Memory B cell (primary cell): ENCODE measurements at regions not wholly inside any gene's neighbourhood (a gene's known extent, or its start where the extent isn't known, plus 50 kb on each side); places are given as distances from the start of the nearest gene placed in this dataset.

ENCODE experiments used
- ATAC-seq: fragments of 150-1000 bp; cut with Tn5 transposase; 2 replicates; pipeline ENCODE4 v1.10.0; 2021; ENCODE audit warnings: low read depth, mild to moderate bottlenecking, moderate library complexity
- DNase-seq, 2 donors: peaks; one replicate each; pipeline ENCODE4 v3.0.0; 2022; ENCODE audit warnings: low spot score in 2 of 2
- H3K27ac Mint-ChIP-seq: one replicate; pipeline ENCODE4 v1.8.0; 2022; ENCODE audit warnings: mild to moderate bottlenecking, moderate library complexity, mixed read lengths
- H3K27me3 Mint-ChIP-seq: one replicate; pipeline ENCODE4 v1.8.0; 2022; ENCODE audit warnings: mixed read lengths
- H3K36me3 Mint-ChIP-seq: one replicate; pipeline ENCODE4 v1.8.0; 2022; ENCODE audit warnings: mild to moderate bottlenecking, mixed read lengths
- H3K4me1 Mint-ChIP-seq: one replicate; pipeline ENCODE4 v1.8.0; 2022; ENCODE audit warnings: mixed read lengths
- H3K4me3 Mint-ChIP-seq: one replicate; pipeline ENCODE4 v1.8.0; 2022; ENCODE audit warnings: mild to moderate bottlenecking, moderate library complexity, mixed read lengths
- H3K9me3 Mint-ChIP-seq: one replicate; pipeline ENCODE4 v1.8.0; 2022; ENCODE audit warnings: mixed read lengths

DNA sequence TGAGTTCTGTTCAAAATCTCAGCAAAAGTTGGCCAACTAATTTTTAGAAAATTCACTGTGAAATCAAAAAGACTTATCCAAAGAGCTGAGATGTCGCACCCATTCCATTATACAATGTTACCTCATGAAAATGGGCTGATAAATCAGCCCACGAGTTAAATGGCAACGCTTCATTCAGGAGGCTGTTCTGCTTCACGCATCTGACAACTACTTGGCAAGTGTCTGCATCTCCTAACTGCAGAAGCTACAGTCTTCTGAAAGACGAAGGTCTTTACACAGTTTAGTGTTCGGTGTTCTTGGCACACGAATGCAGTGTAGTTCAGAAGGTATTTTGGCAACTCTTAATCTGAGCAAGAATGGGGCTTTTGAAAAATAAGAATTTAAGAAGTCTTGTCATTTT lies 166.6 kb upstream of the DKK2 start:
- DNase-seq (no peak), ATAC-seq (no peak)
- Mint-ChIP-seq H3K27ac (no peak overlapping the region), H3K36me3 (no peaks in the 10 kb centered on the region), H3K27me3 (no peaks in the 10 kb centered on the region), H3K4me1 (no peaks in the 10 kb centered on the region), H3K9me3 (no peaks in the 10 kb centered on the region), H3K4me3 (no peak overlapping the region)

DNA sequence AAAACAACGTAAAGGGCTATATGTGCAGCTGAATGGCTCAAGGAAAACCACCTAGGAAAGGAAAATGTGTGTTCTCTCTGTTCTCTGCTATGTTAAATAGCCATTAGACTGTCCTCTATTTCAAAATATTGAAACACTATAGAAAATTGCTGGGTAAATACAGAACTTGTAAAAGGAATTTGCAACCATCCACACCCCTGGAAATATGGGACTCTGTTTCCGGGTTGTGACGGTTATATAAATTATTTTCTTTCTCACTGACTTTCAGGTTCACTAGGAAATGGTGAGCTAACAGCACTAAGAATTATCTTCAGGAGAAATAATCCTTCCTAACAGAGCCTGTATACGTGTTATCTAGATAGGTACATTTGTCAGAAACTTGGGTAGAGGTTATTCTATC lies 161.0 kb upstream of the DKK2 start:
- H3K27me3 Mint-ChIP-seq: peaks cover 2% of the 10 kb centered on the region
- DNase-seq: no peak
- H3K4me3 Mint-ChIP-seq: no peak overlapping the region
- no peaks in the 10 kb centered on the region for H3K4me1 Mint-ChIP-seq
- no peak overlapping the region for H3K27ac Mint-ChIP-seq
- ATAC-seq: no peak
- no peaks in the 10 kb centered on the region for H3K9me3 Mint-ChIP-seq
- H3K36me3 Mint-ChIP-seq: no peaks in the 10 kb centered on the region

DNA sequence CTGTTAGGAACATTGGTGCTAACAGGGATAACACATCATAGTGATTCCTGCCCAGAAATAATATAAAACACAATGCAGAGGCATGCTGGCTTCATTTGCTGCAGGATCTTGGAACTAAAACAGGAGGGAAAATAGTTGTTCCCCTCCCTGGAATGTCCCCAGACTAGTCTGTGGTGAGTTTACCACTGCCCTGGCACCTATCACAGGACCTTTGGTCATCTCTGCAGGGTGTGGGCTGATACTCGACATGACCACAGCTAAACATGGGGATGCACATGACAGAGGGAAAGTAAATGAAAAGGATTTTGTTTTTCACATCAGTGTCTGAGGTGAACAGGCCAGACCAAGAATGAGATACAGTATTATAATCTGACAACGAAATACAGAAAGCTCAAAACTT lies 160.2 kb upstream of the DKK2 start:
- Mint-ChIP-seq H3K9me3 (no peaks in the 10 kb centered on the region), H3K4me3 (no peak overlapping the region), H3K36me3 (no peaks in the 10 kb centered on the region), H3K4me1 (no peaks in the 10 kb centered on the region), H3K27ac (no peak overlapping the region), H3K27me3 (peaks cover 2% of the 10 kb centered on the region)
- no peak for ATAC-seq
- no peak for DNase-seq

GRCh38 chr4:107194005-107194404 lies 157.9 kb upstream of the DKK2 start:
- no peaks in the 10 kb centered on the region for H3K4me1 Mint-ChIP-seq
- H3K27me3 Mint-ChIP-seq: peaks cover 2% of the 10 kb centered on the region
- no peak overlapping the region for H3K27ac Mint-ChIP-seq
- H3K4me3 Mint-ChIP-seq: no peak overlapping the region
- DNase-seq: no peak
- no peak for ATAC-seq
- H3K9me3 Mint-ChIP-seq: no peaks in the 10 kb centered on the region
- H3K36me3 Mint-ChIP-seq: no peaks in the 10 kb centered on the region

DNA sequence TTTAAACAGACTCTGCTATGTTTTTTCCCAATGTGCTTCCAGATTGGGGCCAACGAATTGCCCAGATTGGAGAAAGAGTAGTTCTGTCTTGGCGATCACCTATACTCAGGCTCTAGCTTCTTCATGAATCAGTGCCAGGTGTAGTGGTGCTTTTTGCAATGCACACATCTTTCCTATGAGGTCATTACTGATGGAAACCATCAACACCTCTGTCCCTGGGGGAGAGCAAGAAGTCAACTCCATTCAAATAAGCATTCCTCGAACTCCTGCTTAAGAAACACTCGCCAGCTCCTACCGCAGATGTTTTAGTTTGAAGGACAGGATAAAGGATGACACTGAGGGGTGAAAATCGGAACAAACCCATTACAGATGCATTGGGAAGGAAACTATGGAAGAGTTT lies 156.5 kb upstream of the DKK2 start:
- no peak overlapping the region for H3K4me3 Mint-ChIP-seq
- peaks cover 2% of the 10 kb centered on the region for H3K27me3 Mint-ChIP-seq
- no peaks in the 10 kb centered on the region for H3K9me3 Mint-ChIP-seq
- no peak overlapping the region for H3K27ac Mint-ChIP-seq
- H3K36me3 Mint-ChIP-seq: no peaks in the 10 kb centered on the region
- no peaks in the 10 kb centered on the region for H3K4me1 Mint-ChIP-seq
- ATAC-seq: no peak
- DNase-seq: no peak

DNA sequence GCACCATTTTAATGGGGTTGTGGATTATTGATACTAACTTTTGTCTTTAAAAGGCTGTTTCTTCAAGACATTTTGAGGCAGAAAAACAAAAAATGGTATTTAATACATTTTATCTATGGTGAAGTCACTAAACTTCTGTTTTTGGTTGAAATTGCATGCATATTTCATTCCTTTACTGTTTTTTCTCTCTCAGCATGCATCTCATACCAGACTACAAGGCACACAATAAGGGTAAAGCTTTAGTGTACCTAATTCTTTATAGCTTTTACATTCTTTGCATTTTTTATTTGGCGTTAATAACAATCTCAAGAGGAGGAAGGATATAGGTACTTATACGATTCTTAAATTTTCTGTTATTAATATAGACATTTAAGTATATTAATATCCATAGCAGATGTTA lies 151.0 kb upstream of the DKK2 start:
- ATAC-seq (no peak), DNase-seq (no peak)
- Mint-ChIP-seq H3K9me3 (no peaks in the 10 kb centered on the region), H3K4me3 (no peak overlapping the region), H3K36me3 (no peaks in the 10 kb centered on the region), H3K27me3 (no peaks in the 10 kb centered on the region), H3K4me1 (no peaks in the 10 kb centered on the region), H3K27ac (no peak overlapping the region)

DNA sequence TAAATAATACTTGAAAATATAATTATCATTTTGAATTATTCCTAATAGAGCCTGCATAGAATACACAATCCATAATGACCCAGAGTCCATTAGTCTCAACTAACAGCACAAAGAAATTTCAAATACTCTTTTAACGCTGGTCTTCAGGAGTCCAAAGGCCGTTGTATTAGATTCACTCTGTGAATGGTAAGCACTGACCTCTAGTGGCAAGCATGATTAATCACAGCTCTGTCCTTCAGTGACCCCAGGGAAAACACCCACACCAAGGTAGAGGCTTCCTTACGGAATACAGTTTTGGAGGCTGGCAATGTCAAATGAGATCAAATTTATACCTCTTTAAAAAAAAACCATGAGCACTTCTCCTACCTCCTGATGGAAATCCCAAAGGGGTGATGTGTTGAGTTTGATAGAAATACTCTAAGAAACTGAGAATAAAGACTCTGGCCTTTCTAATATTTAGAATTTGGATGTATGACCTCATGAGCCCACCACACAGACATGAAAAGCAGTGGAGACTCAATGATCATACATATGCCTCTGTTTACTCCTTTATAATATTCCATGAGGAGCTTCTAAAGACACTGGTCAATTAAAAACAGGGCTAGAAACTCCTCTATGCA lies 147.2 kb upstream of the DKK2 start:
- ATAC-seq: peak; percentile 56
- DNase-seq: no peak
- H3K27ac Mint-ChIP-seq: no peak overlapping the region
- H3K9me3 Mint-ChIP-seq: no peaks in the 10 kb centered on the region
- H3K36me3 Mint-ChIP-seq: no peaks in the 10 kb centered on the region
- H3K4me1 Mint-ChIP-seq: no peaks in the 10 kb centered on the region
- H3K27me3 Mint-ChIP-seq: no peaks in the 10 kb centered on the region
- H3K4me3 Mint-ChIP-seq: no peak overlapping the region

DNA sequence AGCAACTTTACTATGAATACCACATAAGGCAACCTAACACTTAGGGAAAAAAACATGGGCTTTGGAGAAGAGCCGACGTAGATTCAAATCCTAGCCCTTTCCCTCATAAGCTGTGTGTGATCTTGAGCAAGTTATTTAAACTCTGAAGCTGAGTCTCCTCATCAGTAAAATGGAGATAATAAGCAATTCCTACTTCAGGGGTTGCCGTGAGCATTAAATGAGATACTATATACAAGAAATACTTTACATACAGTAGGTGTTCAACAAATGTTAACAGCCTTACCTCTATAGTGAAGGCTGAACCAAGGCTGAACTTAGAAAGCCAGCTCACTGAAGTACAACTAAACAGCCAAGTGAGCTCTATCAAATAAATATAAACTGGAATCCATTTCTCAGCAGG lies 146.2 kb upstream of the DKK2 start:
- DNase-seq (no peak), ATAC-seq (no peak)
- no peaks in the 10 kb centered on the region for H3K9me3 Mint-ChIP-seq

GRCh38 chr4:107166873-107167450 lies 130.8 kb upstream of the DKK2 start:
- no peak for ATAC-seq
- H3K27ac Mint-ChIP-seq: no peak overlapping the region
- H3K9me3 Mint-ChIP-seq: peaks cover 14% of the 10 kb centered on the region
- no peak for DNase-seq
- H3K4me1 Mint-ChIP-seq: no peaks in the 10 kb centered on the region
- H3K36me3 Mint-ChIP-seq: no peaks in the 10 kb centered on the region
- H3K27me3 Mint-ChIP-seq: no peaks in the 10 kb centered on the region
- H3K4me3 Mint-ChIP-seq: no peak overlapping the region

More for the DNA sequence above, 146.2 kb upstream of the DKK2 start:
- Mint-ChIP-seq H3K36me3 (no peaks in the 10 kb centered on the region), H3K4me1 (no peaks in the 10 kb centered on the region), H3K27me3 (no peaks in the 10 kb centered on the region), H3K27ac (no peak overlapping the region), H3K4me3 (no peak overlapping the region)

GRCh38 chr4:107166181-107166580 lies 130.1 kb upstream of the DKK2 start:
- Mint-ChIP-seq H3K4me3 (no peak overlapping the region), H3K27ac (no peak overlapping the region), H3K9me3 (peaks cover 14% of the 10 kb centered on the region), H3K4me1 (no peaks in the 10 kb centered on the region), H3K36me3 (no peaks in the 10 kb centered on the region), H3K27me3 (no peaks in the 10 kb centered on the region)
- ATAC-seq: no peak
- no peak for DNase-seq

- H3K27me3 Mint-ChIP-seq: no peaks in the 10 kb centered on the region
- DNase-seq: no peak
- H3K4me3 Mint-ChIP-seq: no peak overlapping the region
- H3K36me3 Mint-ChIP-seq: no peaks in the 10 kb centered on the region
- peaks cover 14% of the 10 kb centered on the region for H3K9me3 Mint-ChIP-seq
- H3K27ac Mint-ChIP-seq: no peak overlapping the region
- H3K4me1 Mint-ChIP-seq: no peaks in the 10 kb centered on the region
- no peak for ATAC-seq
Observed at GRCh38 chr4:107164962-107165475, 128.9 kb upstream of the DKK2 start.

DNA sequence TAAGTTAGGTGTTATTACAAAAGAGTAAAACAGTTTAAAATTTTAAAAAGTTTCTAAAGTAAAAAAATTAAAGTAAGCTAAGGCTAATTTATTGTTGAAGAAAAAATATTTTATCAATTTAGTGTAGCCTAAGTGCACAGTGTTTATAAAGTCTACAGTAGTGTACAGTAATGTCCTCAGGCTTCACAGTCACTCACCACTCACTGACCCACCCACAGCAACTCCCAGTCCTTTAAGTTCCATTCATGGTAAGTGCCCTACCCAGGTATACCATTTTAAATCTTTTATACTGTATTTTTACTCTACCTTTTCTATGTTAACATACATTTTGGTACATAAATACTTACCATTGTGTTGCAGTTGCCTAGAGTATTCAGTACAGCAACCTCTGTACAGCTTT lies 120.3 kb upstream of the DKK2 start:
- no peak overlapping the region for H3K4me3 Mint-ChIP-seq
- ATAC-seq: no peak
- DNase-seq: no peak
- no peaks in the 10 kb centered on the region for H3K4me1 Mint-ChIP-seq
- no peaks in the 10 kb centered on the region for H3K36me3 Mint-ChIP-seq
- no peaks in the 10 kb centered on the region for H3K9me3 Mint-ChIP-seq
- no peaks in the 10 kb centered on the region for H3K27me3 Mint-ChIP-seq
- H3K27ac Mint-ChIP-seq: no peak overlapping the region

DNA sequence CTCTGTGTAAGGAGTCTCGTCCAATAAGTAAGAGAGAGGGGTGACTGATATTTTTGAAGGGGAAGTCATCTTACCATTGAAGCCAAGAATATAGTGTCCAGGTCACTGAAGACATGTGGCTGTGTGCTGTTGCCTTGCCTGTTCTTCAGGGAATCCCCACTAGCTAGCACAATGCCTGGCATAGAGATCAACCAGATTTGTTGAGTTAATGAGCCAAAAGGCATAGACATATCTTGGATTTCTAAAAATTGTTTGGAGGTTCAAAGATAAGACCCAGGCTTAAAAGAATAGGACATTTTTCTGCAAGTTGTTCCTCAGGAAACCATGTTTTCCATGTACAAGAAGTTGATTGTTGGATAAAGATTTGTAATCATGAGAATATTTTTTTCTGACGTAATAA lies 119.3 kb upstream of the DKK2 start:
- Mint-ChIP-seq H3K36me3 (no peaks in the 10 kb centered on the region), H3K27me3 (no peaks in the 10 kb centered on the region), H3K9me3 (no peaks in the 10 kb centered on the region), H3K27ac (no peak overlapping the region), H3K4me3 (no peak overlapping the region), H3K4me1 (no peaks in the 10 kb centered on the region)
- no peak for DNase-seq
- no peak for ATAC-seq

DNA sequence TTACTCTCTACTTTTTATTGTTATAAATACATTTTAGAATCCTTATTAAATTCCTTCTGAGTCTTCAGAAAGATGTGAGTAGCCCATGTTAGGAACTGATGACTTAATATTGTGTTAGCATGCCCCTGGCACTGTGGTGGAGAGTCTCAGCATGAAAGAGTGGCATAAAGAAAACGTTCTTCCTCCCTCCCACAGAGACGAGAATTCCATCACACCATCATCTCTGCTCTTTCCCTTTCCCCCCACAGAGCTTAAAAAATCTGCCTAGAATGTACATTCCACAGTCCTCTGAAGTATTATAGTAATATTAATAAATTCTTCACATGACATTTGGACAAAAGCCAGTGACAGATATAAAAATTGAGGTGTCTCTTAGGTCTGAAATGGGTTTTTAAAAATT lies 117.8 kb upstream of the DKK2 start:
- ATAC-seq: no peak
- no peak overlapping the region for H3K4me3 Mint-ChIP-seq
- DNase-seq: no peak
- H3K36me3 Mint-ChIP-seq: no peaks in the 10 kb centered on the region
- no peaks in the 10 kb centered on the region for H3K27me3 Mint-ChIP-seq
- no peaks in the 10 kb centered on the region for H3K4me1 Mint-ChIP-seq
- H3K9me3 Mint-ChIP-seq: no peaks in the 10 kb centered on the region
- H3K27ac Mint-ChIP-seq: no peak overlapping the region

DNA sequence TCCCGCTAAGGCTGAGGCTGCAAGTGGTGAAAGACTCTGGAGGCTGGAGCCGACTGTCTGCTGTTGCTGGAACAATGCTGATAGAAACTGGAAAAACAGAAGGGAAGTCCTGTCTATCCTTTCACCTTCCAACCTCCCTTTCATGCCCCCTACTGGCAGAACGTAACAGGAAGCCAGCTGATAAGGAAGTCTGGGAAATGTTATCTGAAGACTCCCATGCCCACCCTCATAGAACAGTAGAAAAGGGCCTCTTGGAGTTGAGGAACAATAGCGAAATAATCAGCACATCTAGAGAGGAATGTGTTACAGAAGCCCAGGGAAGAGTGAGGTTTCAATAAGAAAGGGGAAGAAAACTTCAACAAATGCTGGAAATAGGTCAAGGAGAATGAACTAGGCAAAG lies 117.1 kb upstream of the DKK2 start:
- no peaks in the 10 kb centered on the region for H3K4me1 Mint-ChIP-seq
- ATAC-seq (no peak), DNase-seq (no peak)
- H3K27ac Mint-ChIP-seq: no peak overlapping the region
- H3K36me3 Mint-ChIP-seq: no peaks in the 10 kb centered on the region
- no peak overlapping the region for H3K4me3 Mint-ChIP-seq
- no peaks in the 10 kb centered on the region for H3K27me3 Mint-ChIP-seq
- no peaks in the 10 kb centered on the region for H3K9me3 Mint-ChIP-seq
